ENCODE measurements at regions not wholly inside any gene's neighbourhood (a gene's known extent, or its start where the extent isn't known, plus 50 kb on each side); places are given as distances from the start of the nearest gene placed in this dataset.
A peak's percentile ranks its signal among the peaks of the same experiment; 100 is the strongest.

DNA sequence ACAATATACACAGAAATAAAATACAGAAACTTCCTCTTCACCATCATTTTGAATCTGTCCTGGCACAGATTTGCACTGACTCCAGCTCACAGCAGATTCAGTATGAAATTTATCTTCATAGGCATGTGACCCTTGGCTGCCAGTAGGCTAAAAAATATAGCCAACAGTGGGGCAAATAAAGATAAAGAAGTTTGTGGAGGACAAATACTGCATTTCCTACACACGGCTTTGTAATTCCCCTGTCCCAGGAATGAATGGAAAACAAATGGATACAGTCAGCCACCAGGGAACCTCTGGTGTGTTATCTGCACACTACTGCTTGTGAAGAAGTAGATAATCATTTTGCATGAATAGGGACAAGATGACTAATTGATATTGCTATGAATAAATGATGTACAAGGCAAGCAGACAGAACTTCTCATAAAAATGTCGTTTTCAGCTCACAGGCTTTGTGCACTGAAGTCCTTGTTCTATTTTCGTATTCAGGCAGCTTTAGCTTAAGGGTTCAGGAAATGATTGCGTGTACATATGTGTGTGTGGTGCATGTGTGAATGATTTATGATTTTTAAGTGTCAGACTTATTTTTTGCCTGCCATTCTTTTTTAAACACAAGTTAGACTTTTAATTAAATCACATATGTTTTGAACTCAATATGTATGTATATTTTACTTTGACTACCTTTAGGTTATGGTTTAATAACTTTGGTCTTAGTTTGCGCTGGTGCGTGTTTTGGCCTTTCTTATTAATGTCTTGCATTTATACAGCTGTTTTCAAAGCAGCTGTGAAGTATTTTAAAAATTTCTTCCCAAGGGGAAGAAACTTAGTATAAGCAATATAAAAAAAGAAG is 543.8 kb upstream of the JAG1 start:
- intact Hi-C loops (cut with DNase I): loop anchor here in 5 of 10 donors (10.0 kb wide), 3 partner anchors 47 to 753 kb away; no protein-coding TSS in a partner anchor
- no peak overlapping the region for H3K4me3 ChIP-seq

GRCh38 chr20:11218173-11218680 is 544.4 kb upstream of the JAG1 start:
- Histone ChIP-seq H3K27me3 (no peaks in the 10 kb centered on the region), H3K4me1 (peaks cover 5 to 25% (median 22%) of the 10 kb centered on the region in 9 donors), H3K9me3 (no peaks in the 10 kb centered on the region), H3K4me3 (no peak overlapping the region), H3K36me3 (no peaks in the 10 kb centered on the region), H3K27ac (peak overlapping the region in 1 of 10 donors; percentile 54)
- WGBS, 2 donors: 40% methylated on average over 2 of the region's 2 CpGs
- TF ChIP-seq CTCF (IDR thresholded peaks at IDR 0.05): no peak
- no peak for DNase-seq
- ATAC-seq: no peak
- intact Hi-C loops (cut with DNase I): loop anchor here in 5 of 10 donors (10.0 kb wide), 3 partner anchors 47 to 753 kb away; no protein-coding TSS in a partner anchor

More for the DNA sequence above, 543.8 kb upstream of the JAG1 start:
- Histone ChIP-seq H3K27me3 (no peaks in the 10 kb centered on the region), H3K36me3 (no peaks in the 10 kb centered on the region), H3K27ac (peak overlapping the region in 5 of 10 donors; percentile 5 to 54 (median 36)), H3K9me3 (no peaks in the 10 kb centered on the region), H3K4me1 (peaks cover 5 to 25% (median 22%) of the 10 kb centered on the region in 9 donors)
- no peak for TF ChIP-seq CTCF (IDR thresholded peaks at IDR 0.05)
- no peak for DNase-seq
- peak in 3 of 8 donors; percentile 18 to 52 (median 31) for ATAC-seq
- 40 to 41% methylated on average over 6 of the region's 6 CpGs for WGBS, 2 donors

DNA sequence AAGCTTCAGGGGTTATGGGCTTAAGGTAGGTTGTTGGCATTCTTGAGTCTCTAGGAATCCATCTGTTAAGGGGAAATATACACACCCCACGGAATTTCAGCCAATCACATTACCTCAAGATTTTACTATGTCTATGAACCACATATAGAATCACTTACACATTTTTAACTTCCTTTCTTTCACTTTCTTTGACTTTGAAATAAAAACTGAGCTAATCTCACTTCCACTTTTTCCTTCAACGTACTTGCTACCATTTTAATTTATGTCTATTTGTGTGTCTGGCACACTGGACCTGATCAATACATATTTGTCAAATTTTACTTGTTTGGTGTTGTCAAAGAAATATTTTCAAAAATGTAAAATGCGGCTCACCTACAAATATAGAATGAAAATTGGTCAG is 545.4 kb upstream of the JAG1 start:
- Histone ChIP-seq H3K27ac (no peak overlapping the region), H3K4me1 (peaks cover 5 to 25% (median 22%) of the 10 kb centered on the region in 9 donors), H3K9me3 (no peaks in the 10 kb centered on the region), H3K4me3 (no peak overlapping the region), H3K36me3 (no peaks in the 10 kb centered on the region), H3K27me3 (no peaks in the 10 kb centered on the region)
- 92 to 95% methylated on average over 3 of the region's 3 CpGs for WGBS, 2 donors
- no peak for ATAC-seq
- no peak for TF ChIP-seq CTCF (IDR thresholded peaks at IDR 0.05)
- no peak for DNase-seq
- intact Hi-C loops (cut with DNase I): loop anchor here in 5 of 10 donors (10.0 kb wide), 3 partner anchors 46 to 754 kb away; no protein-coding TSS in a partner anchor

GRCh38 chr20:11221046-11221445 is 547.2 kb upstream of the JAG1 start:
- intact Hi-C loops (cut with DNase I): no loop called here
- ATAC-seq: no peak
- no peak overlapping the region for H3K27ac ChIP-seq
- H3K27me3 ChIP-seq: no peaks in the 10 kb centered on the region
- DNase-seq: no peak
- no peak overlapping the region for H3K4me3 ChIP-seq
- peaks cover 5 to 25% (median 22%) of the 10 kb centered on the region in 9 donors for H3K4me1 ChIP-seq
- no peak for TF ChIP-seq CTCF (IDR thresholded peaks at IDR 0.05)
- no peaks in the 10 kb centered on the region for H3K36me3 ChIP-seq
- H3K9me3 ChIP-seq: no peaks in the 10 kb centered on the region
- WGBS, 2 donors: 58 to 64% methylated on average over 2 of the region's 2 CpGs
